Stimulated activated CD8-positive, alpha-beta memory T cell treated with anti-CD3 and anti-CD28 coated beads, Interleukin-4, amount 100 ng/mL, for 48 hours (primary cell): ENCODE measurements at regions not wholly inside any gene's neighbourhood (a gene's known extent, or its start where the extent isn't known, plus 50 kb on each side); places are given as distances from the start of the nearest gene placed in this dataset.

ENCODE experiments used
- DNase-seq: peaks from one replicate; pipeline ENCODE4 v3.0.0-alpha.2; 2020

DNA sequence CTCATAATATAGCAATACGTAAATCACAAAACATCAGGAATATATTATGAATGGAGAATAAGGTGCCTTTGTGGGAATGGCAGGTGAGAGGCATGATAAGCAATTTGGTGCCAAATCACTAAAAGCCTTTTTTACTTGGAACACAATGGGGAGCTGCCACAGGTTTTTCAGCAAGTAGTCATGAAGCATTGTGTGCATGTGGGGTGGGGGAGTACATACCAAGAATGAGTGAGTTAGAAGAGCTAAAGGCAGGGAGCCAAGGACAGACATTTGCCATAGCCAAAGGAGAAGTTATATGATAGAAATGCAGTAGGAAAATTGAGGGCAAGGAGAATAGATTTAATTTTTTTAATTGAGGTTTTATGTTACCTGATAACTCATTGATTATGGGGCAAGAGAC lies 445.0 kb upstream of the SMC2 start:
- no peak for DNase-seq

DNA sequence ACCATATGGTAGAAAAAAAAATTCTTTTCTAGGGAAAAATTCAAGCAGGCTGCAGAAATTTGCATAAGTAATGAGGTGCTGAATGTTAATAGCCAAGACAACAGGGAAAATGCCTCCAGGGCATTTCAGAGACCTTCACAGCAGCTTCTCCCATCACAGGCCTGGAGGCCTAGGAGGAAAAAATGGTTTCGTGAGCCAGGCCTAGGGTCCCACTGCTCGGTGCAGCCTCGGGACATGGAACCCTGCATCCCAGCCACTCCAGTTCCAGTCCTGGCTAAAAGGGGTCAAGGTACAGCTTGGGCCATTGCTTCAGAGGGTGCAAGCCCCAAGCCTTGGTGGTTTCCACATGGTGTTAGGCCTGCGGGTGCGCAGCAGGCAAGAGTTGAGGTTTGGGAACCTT lies 436.0 kb upstream of the SMC2 start:
- DNase-seq: no peak

DNA sequence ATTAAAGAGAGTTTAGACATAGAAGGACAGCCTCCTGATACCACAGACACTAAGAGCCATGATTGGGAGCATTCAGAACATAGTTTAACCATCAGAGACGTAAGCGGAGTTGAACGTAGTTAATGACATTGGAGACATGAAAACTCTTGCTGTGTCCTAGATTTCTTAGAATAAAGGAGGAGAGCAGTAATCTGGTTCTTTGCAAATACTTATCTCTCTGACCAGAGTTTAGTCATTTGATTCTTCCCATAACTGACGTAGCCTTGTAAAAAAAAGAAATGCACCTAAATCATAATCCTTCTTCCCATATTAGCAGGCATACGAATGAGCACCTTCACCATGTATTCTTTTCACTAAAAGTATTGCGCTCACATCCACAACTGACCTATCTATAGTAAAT lies 433.3 kb upstream of the SMC2 start:
- no peak for DNase-seq

GRCh38 chr9:103661663-103662062 lies 432.4 kb upstream of the SMC2 start:
- no peak for DNase-seq

- no peak for DNase-seq
Observed at GRCh38 chr9:103669296-103669695, 424.8 kb upstream of the SMC2 start.

- no peak for DNase-seq
Observed at GRCh38 chr9:103674271-103674670, 419.8 kb upstream of the SMC2 start.

DNA sequence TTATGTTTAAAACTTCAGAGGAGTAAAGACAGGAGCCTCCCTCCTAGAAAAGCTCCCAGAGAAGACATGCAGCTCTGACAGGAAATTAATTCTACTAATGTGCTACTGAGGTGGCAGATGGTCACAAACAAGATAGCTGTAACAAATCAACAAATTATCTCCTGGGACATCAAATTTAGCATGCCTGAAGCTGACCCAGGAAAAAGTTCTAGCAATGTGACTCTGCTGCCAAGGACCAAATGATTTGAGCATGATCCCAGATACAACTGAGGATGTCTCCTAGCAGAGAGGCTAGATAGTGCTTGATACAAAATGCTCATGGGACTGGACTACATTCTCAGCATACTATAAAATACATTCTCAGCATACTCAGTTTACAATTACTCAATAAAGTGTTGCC lies 413.5 kb upstream of the SMC2 start:
- DNase-seq: no peak

DNA sequence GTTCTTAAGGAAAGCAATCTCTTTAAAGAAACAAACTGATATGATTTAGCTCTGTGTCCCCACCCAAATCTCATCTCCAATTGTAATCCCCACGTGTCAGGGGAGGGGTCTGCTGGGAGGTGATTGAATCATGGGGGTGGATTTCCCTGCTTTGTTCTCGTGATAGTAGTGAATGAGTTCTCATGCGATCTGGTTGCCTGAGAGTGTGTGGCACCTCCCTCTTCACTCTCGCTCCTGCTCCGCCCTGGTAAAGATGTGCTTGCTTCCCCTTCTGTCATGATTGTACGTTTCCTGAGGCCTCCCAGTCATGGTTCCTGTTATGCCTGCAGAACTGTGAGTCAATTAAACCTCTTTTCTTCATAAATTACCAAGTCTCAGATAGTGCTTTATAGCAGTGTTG lies 412.7 kb upstream of the SMC2 start:
- no peak for DNase-seq

DNA sequence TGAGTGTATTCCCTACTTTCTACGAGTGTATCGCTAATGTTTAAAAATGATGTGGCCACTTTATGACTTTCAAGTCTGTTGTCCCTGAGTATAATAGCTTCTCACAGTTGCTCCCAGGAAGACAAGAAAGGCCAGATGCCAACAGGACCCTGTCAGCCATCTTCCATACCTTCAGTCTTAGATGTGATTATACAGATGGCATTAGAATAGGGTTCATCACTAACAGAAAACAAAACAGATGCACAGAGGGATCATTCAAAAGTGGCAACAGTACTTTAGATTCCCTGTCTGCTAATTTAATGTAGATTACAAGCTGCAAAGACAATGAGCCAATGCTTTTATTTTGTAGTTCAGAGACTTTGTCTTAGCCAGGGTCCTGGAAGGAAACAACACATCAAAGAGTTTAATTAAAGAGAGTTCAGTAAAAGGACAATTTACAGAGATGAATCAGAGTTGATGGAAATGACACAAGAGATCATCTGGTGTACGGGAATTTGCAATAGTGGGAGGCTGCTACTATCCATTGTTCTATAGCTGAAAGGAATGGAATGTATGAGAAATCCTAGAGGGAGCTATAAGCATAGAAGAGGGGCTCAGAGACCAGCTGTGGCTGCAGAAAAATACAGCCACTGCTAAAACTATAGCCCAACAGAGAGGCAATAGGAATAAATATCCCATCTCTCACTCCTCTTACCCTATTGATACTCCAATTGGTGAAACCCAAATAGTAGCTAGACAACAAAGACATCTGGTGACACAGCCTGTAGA lies 393.7 kb upstream of the SMC2 start:
- DNase-seq: no peak

GRCh38 chr9:103702572-103702971 lies 391.5 kb upstream of the SMC2 start:
- DNase-seq: no peak

- no peak for DNase-seq
Observed at GRCh38 chr9:103707181-103707580, 386.9 kb upstream of the SMC2 start.

DNA sequence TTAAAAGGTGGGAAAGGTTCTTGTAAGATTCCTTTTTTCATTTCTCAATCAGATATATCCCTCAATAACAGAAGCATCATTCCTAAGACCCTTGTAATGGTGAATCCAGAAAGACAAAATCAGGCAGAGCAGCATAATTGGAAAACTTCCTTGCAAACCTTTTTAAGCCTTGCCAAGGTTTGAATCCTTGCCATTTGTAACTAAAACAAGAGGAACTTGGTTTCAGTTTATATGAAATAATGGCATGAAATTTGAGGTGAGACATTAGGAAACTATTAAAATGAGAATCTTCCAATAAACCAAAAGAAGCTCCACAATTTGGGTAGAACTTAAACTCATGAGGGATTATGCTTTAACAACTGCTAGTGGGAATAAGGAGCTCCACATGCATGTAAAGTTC lies 384.7 kb upstream of the SMC2 start:
- DNase-seq: no peak

- DNase-seq: no peak
Observed at GRCh38 chr9:103713631-103714030, 380.5 kb upstream of the SMC2 start.

GRCh38 chr9:103714992-103715391 lies 379.1 kb upstream of the SMC2 start:
- DNase-seq: no peak

GRCh38 chr9:103721056-103721455 lies 373.1 kb upstream of the SMC2 start:
- DNase-seq: no peak

GRCh38 chr9:103730866-103731265 lies 363.2 kb upstream of the SMC2 start:
- DNase-seq: no peak

DNA sequence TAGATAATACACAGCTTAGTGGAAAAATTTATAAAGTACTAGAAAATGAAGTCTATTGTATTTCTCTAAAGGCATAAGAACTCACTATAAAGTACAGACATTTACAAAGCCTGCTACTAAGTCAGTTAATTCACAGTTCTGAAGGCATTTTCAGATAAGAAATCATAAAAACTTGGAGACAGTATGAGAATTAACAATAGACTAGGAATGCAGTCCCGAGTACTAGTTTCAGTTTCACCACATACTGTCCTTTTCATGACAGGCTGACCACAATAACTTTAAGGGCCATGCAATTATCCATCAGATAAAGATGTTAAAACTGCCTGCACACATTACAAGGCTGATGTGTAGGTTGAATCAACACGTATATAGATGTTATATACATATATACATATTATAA lies 362.6 kb upstream of the SMC2 start:
- DNase-seq: no peak

DNA sequence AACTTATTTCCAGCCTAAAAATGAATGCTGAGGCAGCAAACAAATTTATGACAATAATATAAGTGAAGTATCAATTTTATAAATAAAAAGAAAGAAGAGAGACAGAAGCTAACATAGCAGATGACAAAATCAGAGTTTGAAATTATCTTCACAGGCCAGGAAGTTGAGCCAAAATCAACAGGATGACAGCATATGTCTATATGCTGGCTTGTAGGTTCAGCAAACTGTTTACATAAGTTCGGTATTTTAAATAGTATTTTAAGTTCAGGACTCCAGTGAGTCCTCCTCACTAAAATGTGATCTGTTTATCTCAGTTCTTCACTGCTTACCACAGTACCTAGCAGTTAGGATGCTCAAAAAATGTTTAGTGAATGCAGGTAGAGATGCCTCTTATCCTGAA lies 359.6 kb upstream of the SMC2 start:
- no peak for DNase-seq

DNA sequence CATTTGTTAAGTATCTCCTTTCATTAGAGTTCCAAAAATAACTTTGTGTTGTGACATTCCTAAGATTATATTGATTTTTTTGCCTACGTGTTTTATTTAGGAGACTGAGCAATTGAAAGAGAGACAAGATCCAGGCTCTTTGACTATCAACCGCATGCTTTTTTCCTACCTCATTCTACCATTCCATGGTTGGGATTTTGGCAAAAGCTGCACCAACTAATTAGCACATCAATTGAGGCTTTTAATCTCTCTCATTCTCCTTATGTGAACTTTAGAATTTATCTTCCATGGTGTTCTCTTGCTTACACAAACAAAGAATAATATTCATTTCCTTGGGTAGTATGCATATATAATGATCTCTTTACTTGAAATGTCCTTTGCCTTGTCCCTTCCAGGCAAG lies 338.7 kb upstream of the SMC2 start:
- DNase-seq: no peak

DNA sequence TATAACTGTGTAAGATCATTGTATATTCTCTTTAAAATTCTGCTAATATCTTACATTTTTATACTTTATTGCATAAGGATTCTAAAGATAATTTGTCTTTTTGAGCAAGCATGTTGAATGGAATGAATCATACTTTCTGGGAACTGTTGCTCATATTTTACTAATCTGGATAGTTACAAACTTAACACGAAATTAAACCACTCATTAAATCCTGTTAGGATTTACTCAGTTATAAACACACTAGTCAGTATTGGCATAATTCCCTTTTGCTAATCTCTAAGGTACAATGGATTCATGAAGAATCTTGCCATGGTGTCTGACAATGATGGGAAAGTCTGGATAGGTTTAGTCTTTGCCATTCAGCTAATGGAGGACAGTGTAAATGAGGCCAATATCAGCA lies 338.1 kb upstream of the SMC2 start:
- DNase-seq: no peak

DNA sequence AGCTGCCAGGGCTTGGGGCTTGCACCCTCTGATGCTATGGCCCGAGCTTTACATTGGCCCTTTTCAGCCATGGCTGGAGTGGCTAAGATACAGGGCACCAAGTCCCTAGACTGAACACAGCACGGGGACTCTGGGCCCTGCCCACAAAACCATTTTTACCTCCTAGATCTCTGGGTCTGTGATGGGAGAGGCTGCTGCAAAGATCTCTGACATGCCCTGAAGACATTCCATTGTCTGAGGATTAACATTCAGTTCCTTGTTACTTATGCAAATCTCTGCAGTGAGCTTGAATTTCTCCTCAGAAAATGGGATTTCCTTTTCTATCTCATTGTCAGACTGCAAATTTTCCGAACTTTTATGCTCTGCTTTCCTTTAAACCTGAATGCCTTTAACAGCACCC lies 337.0 kb upstream of the SMC2 start:
- no peak for DNase-seq

DNA sequence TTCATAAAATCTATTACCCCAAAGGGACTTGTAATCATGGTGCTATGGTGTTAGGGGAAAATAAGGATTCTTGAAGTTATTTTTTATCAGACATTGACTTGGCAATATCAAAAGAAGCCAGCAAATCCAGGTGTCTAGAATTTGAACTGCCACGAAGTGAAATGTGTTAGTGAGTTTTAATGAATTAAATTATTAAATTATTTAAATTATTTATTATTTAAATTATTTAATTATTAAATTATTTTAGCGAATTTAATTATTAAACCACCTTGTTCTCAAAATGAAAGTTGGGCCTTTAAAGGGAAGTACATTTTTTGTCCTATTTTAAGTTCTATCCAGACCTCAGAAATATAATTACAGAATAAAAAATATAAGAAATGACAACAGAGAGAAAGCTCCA lies 332.6 kb upstream of the SMC2 start:
- no peak for DNase-seq

DNA sequence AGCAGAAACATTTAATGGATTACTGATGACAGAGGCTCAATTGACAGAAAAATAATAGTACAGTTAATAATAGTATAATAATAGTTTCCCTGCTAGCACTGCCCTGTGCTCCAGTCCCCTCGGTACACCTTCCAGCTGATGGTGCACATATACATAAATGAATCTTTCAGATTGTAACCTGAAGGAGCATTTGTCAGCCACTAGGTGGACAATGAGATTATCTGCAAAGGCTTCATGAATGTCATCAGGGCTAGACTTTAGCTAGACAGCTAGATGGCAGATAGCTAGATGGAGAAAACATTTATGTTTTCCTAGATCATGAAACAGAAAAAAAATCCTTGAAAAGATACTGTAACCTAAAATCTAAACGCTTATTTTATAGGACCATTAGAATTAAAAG lies 304.4 kb upstream of the SMC2 start:
- no peak for DNase-seq

DNA sequence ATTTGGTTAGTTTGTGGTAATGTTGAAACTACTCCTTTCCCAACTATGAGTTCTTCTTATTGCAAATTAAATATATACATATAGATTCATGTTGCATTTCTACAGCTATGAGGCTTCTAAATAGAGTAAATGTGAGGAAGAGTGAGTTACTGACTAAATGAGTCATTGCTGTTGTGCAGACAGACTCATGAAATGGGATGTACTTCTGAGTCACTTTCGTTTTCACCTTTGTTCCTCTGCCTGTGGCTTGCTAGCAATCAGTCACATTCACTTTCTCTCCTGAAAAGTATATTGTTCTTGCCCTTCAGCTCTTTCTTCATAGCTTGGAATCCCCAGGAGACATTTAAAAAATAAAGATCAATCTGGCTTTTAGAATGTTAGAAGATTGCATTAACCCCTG lies 295.5 kb upstream of the SMC2 start:
- DNase-seq: no peak

- no peak for DNase-seq
Observed at GRCh38 chr9:103799959-103800358, 294.1 kb upstream of the SMC2 start.

DNA sequence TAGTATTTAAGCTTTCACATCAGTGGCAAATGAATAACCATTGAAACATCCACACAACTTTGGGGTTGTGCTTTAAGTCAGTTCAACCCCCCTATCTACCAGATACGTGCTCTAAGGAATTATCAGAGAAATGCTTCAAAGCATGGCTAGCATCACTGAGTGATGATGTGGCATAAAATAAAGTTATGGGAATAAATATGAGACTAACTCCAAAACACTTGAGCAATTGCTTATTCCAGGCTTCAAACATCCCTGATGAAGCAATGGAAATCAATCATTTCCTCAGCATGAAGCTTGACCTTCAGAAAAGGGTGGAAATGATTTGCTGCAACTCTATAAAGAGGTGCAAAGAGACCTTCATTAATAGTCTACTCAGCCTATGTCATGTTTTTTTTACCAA lies 292.0 kb upstream of the SMC2 start:
- DNase-seq: no peak
